KOPT-K1 (cell line): ENCODE measurements at regions not wholly inside any gene's neighbourhood (a gene's known extent, or its start where the extent isn't known, plus 50 kb on each side); places are given as distances from the start of the nearest gene placed in this dataset.
"Not testable (repeated sequence)": the region's sequence is repeated elsewhere in the genome, so short reads cannot be mapped to it uniquely, and the experiment has no call there.

Source experiments
- H3K27ac ChIP-seq: fragments of 200-600 bp; sonication (generic); 2 replicates; pipeline ENCODE4 v1.5.1; 2016; ENCODE audit warnings: antibody characterized with exemption, mild to moderate bottlenecking, low read depth, low read length; ENCODE audit not compliant: poor library complexity, severe bottlenecking
- H3K36me3 ChIP-seq: fragments of 200-600 bp; sonication (generic); 2 replicates; pipeline ENCODE4 v1.5.1; 2017; ENCODE audit warnings: antibody characterized with exemption, mild to moderate bottlenecking, low read length, moderate library complexity; ENCODE audit not compliant: insufficient read depth
- H3K9me3 ChIP-seq: fragments of 200-600 bp; sonication (generic); 2 replicates; pipeline ENCODE4 v1.5.1; 2017; ENCODE audit warnings: antibody characterized with exemption, low read length, mild to moderate bottlenecking; ENCODE audit not compliant: insufficient read depth, poor library complexity, severe bottlenecking

GRCh38 chr3:21920421-21920861 is 169.4 kb upstream of the ZNF385D start:
- Histone ChIP-seq H3K9me3 (no peaks in the 10 kb centered on the region), H3K36me3 (no peaks in the 10 kb centered on the region), H3K27ac (no peak overlapping the region)

GRCh38 chr3:21923156-21923555 is 172.1 kb upstream of the ZNF385D start:
- not testable (repeated sequence) for H3K9me3 ChIP-seq, H3K36me3 ChIP-seq

DNA sequence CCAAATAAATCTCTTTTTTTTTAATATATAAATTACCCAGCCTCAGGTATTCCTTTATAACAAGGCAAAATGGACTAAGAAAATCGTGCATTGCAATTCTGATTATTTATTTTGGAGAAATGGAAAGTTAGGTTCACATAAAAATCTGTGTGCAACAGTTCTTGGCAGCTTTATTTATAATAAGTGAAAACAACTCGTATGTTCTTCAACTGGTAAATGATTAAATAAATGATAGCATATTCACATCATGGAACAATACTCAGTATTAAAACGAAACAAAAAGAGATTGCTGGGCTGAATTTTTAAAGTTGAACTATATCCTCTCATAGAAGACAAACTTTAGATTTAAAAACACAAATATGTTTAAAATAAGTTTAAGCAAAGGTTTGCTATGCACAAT is 176.3 kb upstream of the ZNF385D start:
- Histone ChIP-seq H3K27ac (no peak overlapping the region), H3K36me3 (no peaks in the 10 kb centered on the region), H3K9me3 (no peaks in the 10 kb centered on the region)

More at GRCh38 chr3:21923156-21923555, 172.1 kb upstream of the ZNF385D start:
- H3K27ac ChIP-seq, result not testable (repeated sequence)

DNA sequence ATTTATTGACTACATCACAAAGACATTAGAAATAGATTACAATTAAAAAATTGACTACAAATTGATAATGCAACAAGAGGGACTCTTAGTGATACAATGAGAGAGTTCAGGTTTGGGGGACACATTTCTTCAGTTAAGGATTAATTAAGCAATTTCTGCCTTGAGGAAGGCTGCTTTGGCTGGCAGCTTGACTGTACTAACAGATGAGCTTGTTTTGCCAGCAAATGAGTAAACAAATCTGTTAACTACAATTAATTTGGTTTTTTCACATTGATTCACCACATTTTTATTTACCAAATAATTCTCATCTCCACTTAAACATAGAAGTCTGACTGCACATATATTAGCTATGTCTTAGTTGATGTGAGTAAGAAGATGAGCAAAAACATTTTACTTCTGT is 183.6 kb upstream of the ZNF385D start:
- H3K9me3 ChIP-seq, result no peaks in the 10 kb centered on the region
- H3K36me3 ChIP-seq, result no peaks in the 10 kb centered on the region
- H3K27ac ChIP-seq, result no peak overlapping the region

GRCh38 chr3:21936207-21936606 is 185.2 kb upstream of the ZNF385D start:
- no peaks in the 10 kb centered on the region for H3K36me3 ChIP-seq
- no peak overlapping the region for H3K27ac ChIP-seq
- no peaks in the 10 kb centered on the region for H3K9me3 ChIP-seq

- Histone ChIP-seq H3K27ac (no peak overlapping the region), H3K36me3 (no peaks in the 10 kb centered on the region), H3K9me3 (no peaks in the 10 kb centered on the region)
Measured at GRCh38 chr3:21938267-21938681, 187.3 kb upstream of the ZNF385D start.

DNA sequence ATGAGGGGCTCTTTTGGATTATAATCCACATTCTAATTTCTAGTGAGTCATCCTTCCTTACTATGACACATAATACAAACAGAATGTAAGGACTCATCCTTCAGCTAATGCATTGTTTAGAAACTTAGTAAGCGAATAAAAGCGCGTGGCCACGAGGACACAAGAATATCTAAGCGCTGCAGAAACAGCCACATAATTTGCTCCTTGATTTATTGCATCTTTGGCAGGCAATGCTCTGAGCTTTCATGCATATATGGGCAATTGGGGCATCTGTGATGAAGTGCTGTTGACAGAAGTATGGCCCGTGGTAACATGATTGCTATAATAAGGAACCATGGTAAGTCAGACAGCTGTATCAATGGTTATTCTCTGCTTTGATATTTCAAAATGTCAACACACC is 191.3 kb upstream of the ZNF385D start:
- Histone ChIP-seq H3K9me3 (no peaks in the 10 kb centered on the region), H3K36me3 (no peaks in the 10 kb centered on the region), H3K27ac (no peak overlapping the region)

GRCh38 chr3:21944251-21944650 is 193.2 kb upstream of the ZNF385D start:
- Histone ChIP-seq H3K27ac (no peak overlapping the region), H3K9me3 (no peaks in the 10 kb centered on the region), H3K36me3 (no peaks in the 10 kb centered on the region)

- no peaks in the 10 kb centered on the region for H3K36me3 ChIP-seq
Measured at GRCh38 chr3:21952856-21953255, 201.8 kb upstream of the ZNF385D start.

GRCh38 chr3:21954709-21955108 is 203.7 kb upstream of the ZNF385D start:
- no peaks in the 10 kb centered on the region for H3K9me3 ChIP-seq
- H3K36me3 ChIP-seq, result no peaks in the 10 kb centered on the region
- no peak overlapping the region for H3K27ac ChIP-seq

More at GRCh38 chr3:21952856-21953255, 201.8 kb upstream of the ZNF385D start:
- Histone ChIP-seq H3K9me3 (no peaks in the 10 kb centered on the region), H3K27ac (no peak overlapping the region)

GRCh38 chr3:21955406-21955805 is 204.4 kb upstream of the ZNF385D start:
- no peaks in the 10 kb centered on the region for H3K36me3 ChIP-seq

GRCh38 chr3:21960033-21960432 is 209.0 kb upstream of the ZNF385D start:
- Histone ChIP-seq H3K36me3 (no peaks in the 10 kb centered on the region), H3K27ac (no peak overlapping the region), H3K9me3 (no peaks in the 10 kb centered on the region)

More at GRCh38 chr3:21955406-21955805, 204.4 kb upstream of the ZNF385D start:
- Histone ChIP-seq H3K9me3 (no peaks in the 10 kb centered on the region), H3K27ac (no peak overlapping the region)

GRCh38 chr3:21962456-21962855 is 211.4 kb upstream of the ZNF385D start:
- H3K27ac ChIP-seq, result no peak overlapping the region
- no peaks in the 10 kb centered on the region for H3K36me3 ChIP-seq
- H3K9me3 ChIP-seq, result no peaks in the 10 kb centered on the region

DNA sequence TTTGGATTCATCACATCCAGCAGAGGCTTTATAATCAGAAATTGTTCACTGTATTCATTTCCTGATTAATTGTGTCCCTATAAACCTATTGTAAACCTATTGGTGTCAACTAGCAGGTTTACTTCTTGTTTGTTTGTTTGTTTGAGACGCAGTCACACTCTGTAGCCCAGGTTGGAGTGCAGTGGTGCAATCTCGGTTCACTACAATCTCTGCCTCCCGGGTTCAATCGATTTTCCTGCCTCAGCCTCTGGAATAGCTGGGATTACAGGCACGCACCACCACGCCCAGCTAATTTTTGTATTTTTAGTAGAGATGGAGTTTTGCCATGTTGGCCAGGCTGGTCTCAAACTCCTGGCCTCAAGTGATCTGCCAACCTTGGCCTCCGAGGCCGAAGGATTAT is 215.4 kb upstream of the ZNF385D start:
- H3K36me3 ChIP-seq, H3K27ac ChIP-seq, H3K9me3 ChIP-seq: not testable (repeated sequence)

GRCh38 chr3:21979706-21980105 is 228.7 kb upstream of the ZNF385D start:
- Histone ChIP-seq H3K9me3 (no peaks in the 10 kb centered on the region), H3K27ac (no peak overlapping the region), H3K36me3 (no peaks in the 10 kb centered on the region)

DNA sequence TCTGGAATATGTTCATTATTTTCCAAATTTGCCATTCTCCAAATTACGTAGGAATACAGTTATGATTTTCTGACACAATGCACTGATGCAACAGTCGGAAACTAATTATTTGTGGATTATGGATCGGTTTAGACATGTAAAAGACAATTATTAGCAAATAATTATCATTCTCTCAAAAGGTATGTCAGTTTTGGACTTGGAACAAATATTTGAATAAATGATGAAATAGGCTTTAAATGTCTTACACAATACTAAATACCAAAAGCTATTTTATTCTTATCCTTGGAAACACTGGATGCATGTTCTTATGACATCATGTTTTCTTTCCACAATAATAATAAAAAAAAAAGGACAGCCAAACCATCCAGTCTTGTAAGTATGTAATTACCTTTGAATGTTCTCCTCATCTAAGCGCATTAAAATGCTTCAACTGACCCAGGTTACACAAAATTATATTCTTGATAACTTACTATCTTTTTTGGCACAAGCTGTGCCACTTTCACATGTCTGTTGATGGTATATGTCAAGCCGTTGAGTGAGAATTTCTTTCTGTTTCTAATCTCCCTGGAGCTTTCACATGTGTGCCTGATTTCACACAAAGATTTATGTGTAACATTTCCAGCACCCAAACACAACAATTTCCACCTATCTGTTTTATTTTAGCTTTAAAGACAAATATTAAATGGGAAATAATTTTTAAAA is 238.5 kb upstream of the ZNF385D start:
- Histone ChIP-seq H3K9me3 (no peaks in the 10 kb centered on the region), H3K27ac (no peak overlapping the region), H3K36me3 (no peaks in the 10 kb centered on the region)
